Epithelial cell of esophagus (primary cell): ENCODE measurements at regions not wholly inside any gene's neighbourhood (a gene's known extent, or its start where the extent isn't known, plus 50 kb on each side); places are given as distances from the start of the nearest gene placed in this dataset.

Experiments
- DNase-seq: peaks from one replicate; pipeline ENCODE4 v3.0.0; 2010; ENCODE audit warnings: low read depth
- H3K4me3 ChIP-seq: 2 replicates; pipeline ENCODE4 v1.5.1; 2011; ENCODE audit warnings: mild to moderate bottlenecking, low read length, control low read depth
- TF ChIP-seq, protein P1 (sequence below): IDR thresholded peaks from 2 replicates; pipeline ENCODE4 v1.5.1; 2011; ENCODE audit warnings: low read depth, mild to moderate bottlenecking, low read length, control low read depth, inconsistent platforms; ENCODE audit not compliant: insufficient read depth; ENCODE audit errors: missing control alignments

DNA sequence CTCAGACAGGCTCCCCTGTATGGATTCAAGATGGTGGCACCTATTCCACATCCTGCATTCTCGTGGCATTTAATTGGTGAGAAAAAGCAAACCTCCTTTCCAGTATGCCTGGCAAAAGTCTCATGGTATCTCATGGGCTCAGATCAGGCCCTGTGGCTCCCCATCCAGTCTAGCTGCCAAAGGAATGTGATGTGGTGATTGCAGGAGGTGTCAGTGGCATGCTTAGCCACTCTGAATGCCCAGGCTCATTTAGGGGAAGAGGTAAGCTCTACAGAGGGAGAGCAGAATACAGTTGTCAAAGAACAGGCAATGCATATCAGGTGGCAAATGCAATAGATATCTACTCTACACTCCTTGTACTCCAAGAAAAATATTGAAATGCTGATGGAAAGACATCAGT lies 146.7 kb downstream of the SPATA19 start:
- TF ChIP-seq, protein P1, sequence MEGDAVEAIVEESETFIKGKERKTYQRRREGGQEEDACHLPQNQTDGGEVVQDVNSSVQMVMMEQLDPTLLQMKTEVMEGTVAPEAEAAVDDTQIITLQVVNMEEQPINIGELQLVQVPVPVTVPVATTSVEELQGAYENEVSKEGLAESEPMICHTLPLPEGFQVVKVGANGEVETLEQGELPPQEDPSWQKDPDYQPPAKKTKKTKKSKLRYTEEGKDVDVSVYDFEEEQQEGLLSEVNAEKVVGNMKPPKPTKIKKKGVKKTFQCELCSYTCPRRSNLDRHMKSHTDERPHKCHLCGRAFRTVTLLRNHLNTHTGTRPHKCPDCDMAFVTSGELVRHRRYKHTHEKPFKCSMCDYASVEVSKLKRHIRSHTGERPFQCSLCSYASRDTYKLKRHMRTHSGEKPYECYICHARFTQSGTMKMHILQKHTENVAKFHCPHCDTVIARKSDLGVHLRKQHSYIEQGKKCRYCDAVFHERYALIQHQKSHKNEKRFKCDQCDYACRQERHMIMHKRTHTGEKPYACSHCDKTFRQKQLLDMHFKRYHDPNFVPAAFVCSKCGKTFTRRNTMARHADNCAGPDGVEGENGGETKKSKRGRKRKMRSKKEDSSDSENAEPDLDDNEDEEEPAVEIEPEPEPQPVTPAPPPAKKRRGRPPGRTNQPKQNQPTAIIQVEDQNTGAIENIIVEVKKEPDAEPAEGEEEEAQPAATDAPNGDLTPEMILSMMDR, result no peak
- no peak for DNase-seq
- no peak overlapping the region for H3K4me3 ChIP-seq

DNA sequence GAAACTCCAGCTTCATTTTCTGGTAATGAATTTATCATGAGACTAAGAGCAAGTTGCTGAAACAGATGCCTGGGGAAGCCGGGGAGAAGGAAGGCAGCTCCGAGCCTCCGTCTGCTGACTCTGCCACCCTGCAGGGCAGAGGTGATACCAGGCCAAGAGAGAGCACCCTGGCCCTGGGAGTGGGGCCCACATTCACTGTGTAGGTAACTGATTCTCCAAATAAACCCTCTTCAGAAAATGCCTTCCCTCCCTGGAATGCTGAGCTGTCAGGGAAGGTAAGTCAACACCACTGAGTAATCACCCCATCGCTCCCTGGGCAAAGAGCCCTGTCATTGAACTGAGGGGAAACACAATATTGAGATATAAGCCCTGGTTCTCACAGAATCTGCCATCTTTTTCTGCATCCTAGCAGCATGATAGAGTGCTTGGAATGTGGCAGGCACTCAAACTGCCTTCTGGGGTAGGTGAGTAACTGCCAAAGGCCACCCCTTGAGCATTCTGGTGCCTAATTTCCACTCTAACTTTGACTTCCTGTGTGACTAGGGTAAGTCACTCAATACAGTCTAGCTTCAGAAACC lies 147.6 kb downstream of the SPATA19 start:
- H3K4me3 ChIP-seq, result no peak overlapping the region
- DNase-seq, result no peak
- TF ChIP-seq, protein P1, result no peak

DNA sequence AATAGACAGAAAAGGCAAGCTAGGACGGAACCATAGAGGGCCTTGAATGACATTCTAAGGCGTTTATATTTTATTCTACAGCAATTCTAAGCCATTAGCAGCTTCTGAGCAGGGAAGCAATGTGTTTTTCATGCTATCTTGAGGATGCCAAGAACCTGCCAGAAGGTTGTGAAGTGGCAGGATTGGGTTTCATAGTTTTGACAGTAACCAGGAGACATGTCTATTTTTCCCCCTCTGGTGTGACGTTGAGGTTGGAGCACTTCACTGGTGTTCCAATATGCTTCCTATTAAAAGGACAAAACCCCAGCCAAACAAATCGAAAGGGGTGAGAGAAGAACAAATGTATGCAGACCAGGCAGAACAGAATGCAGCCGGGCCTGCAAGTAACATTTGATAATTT lies 148.2 kb downstream of the SPATA19 start:
- TF ChIP-seq, protein P1, result no peak
- no peak for DNase-seq
- no peak overlapping the region for H3K4me3 ChIP-seq

DNA sequence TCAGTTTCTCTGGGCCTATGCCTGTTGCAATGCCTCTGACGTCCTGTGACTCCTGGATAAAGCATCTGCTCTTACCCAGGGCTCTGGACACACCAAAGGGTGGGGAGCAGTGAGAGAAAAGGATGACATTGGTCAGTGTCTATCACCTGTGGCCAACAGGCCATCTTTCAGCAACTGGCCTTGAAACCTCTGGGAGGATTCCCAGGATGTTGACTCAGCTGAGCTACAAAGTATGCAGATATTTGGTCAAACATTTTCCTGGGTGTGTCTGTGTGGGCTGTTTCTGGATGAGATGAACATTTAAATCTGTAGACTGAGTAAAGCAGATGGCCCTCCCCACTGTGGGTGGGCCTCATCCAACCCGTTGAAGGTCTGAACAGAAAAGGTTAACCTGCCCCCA lies 149.9 kb downstream of the SPATA19 start:
- TF ChIP-seq, protein P1, result no peak
- no peak overlapping the region for H3K4me3 ChIP-seq
- no peak for DNase-seq

GRCh38 chr11:133694701-133695100 lies 150.6 kb downstream of the SPATA19 start:
- no peak for DNase-seq
- H3K4me3 ChIP-seq, result no peak overlapping the region
- TF ChIP-seq, protein P1, result no peak

DNA sequence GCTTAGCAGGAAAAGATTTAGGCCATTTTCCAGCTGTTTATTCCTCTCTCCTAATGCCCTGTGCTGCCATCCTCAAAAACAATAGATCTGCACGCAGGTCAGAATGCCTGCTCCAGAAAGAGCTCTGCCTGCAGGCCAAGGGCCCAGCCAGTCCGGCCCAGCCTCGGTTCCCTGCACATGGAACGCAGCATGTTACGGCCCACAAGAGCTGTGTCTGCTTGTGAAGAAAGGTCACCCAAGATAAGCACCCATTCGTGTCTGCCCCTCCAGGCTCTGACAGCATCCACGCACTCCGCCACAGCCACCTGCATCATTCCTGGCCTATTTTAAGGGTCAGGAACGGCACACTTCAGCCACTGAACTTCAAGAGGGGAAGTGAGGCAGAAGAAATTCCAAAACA lies 152.2 kb downstream of the SPATA19 start:
- no peak overlapping the region for H3K4me3 ChIP-seq

More for the DNA sequence above, 152.2 kb downstream of the SPATA19 start:
- TF ChIP-seq, protein P1, result no peak
- no peak for DNase-seq
